ENCODE measurements at regions not wholly inside any gene's neighbourhood (a gene's known extent, or its start where the extent isn't known, plus 50 kb on each side); places are given as distances from the start of the nearest gene placed in this dataset.

GRCh38 chr2:3025984-3026383 is 351.6 kb downstream of the EIPR1 start:
- TF ChIP-seq, protein P1, sequence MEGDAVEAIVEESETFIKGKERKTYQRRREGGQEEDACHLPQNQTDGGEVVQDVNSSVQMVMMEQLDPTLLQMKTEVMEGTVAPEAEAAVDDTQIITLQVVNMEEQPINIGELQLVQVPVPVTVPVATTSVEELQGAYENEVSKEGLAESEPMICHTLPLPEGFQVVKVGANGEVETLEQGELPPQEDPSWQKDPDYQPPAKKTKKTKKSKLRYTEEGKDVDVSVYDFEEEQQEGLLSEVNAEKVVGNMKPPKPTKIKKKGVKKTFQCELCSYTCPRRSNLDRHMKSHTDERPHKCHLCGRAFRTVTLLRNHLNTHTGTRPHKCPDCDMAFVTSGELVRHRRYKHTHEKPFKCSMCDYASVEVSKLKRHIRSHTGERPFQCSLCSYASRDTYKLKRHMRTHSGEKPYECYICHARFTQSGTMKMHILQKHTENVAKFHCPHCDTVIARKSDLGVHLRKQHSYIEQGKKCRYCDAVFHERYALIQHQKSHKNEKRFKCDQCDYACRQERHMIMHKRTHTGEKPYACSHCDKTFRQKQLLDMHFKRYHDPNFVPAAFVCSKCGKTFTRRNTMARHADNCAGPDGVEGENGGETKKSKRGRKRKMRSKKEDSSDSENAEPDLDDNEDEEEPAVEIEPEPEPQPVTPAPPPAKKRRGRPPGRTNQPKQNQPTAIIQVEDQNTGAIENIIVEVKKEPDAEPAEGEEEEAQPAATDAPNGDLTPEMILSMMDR (IDR thresholded peaks at IDR 0.05; ENCODE audit: low read depth, low read length, poor library complexity, severe bottlenecking) = no peak
- no peak for TF ChIP-seq EZH2phosphoT487 (IDR thresholded peaks at IDR 0.05; ENCODE audit: borderline replicate concordance, low read length)

Data from DOHH2 (cell line).